ENCODE measurements at regions not wholly inside any gene's neighbourhood (a gene's known extent, or its start where the extent isn't known, plus 50 kb on each side); places are given as distances from the start of the nearest gene placed in this dataset.

DNA sequence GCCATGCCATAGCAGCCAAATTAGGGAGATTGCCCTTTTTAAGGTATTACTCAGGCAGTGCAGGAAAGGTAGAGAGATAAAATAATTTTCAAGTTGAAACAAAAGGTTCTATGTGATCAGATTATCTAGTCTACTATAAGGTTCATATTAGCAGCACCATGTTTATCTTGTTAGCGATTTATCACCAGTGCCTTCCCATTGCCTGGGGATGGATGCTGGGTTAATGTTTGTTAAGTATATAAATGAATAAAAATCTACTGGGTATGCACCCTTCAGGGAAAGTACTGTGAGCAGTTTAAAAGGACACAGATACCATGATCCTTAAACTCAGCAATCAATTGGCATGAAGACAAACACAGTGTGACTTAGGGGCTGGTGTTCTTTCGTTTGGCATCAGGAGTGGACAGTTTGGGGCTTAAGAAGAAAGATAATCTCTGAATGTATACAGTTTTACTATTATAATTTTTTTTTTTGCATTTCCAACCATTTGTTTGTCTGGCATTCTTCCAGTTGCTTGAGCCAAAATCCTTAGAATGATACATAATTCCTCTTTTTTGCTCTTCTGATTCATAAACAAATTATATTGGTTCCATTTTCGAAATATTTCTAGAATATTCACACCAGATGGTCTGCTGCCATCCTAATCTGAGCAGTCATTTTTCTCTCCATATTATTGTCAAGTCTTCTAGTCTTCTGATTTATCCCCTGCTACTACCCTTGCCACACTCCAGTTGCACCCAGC is 512.8 kb upstream of the SLC8A1 start:
- FAIRE-seq (no peak), ATAC-seq (no peak), DNase-seq (ENCODE audit: low read depth, low spot score) (no peak)
- H2AFZ ChIP-seq (ENCODE audit: control insufficient read depth, low read depth, low read length): no peak overlapping the region
- H3K9me3 ChIP-seq (replicated peaks; ENCODE audit: control insufficient read depth, insufficient read depth, low read length): no peaks in the 10 kb centered on the region
- SMC1A ChIA-PET (ENCODE audit: uncharacterized antibody, unreplicated experiment): no interaction called here
- CTCF ChIA-PET: no interaction called here
- TF ChIP-seq WRNIP1 (IDR thresholded peaks at IDR 0.05; ENCODE audit: borderline replicate concordance, low read depth, low read length): no peak
- no peak overlapping the region for H3K9ac ChIP-seq (ENCODE audit: control insufficient read depth, insufficient read depth, low read length)
- no peaks in the 10 kb centered on the region for H4K20me1 ChIP-seq (ENCODE audit: control insufficient read depth, insufficient read depth)
- no peaks in the 10 kb centered on the region for H3K79me2 ChIP-seq (ENCODE audit: control insufficient read depth, insufficient read depth, low read length)
- H3K36me3 ChIP-seq (ENCODE audit: control insufficient read depth in 2 of 2, insufficient read depth in 2 of 2, low read length in 1 of 2): no peaks in the 10 kb centered on the region
- H3K4me3 ChIP-seq: no peak overlapping the region
- no TSS peak for BruUV-seq (replicated peaks)
- no peaks in the 10 kb centered on the region for H3K4me1 ChIP-seq (ENCODE audit: control insufficient read depth, insufficient read depth, low read length)
- WGBS (ENCODE audit: insufficient coverage, insufficient replicate concordance, low lambda C conversion rate, missing lambda C conversion rate): 1% methylated on average over 3 of the region's 3 CpGs
- intact Hi-C loops (cut with micrococcal nuclease; ENCODE audit: unreplicated experiment) (no loop called here), in situ Hi-C loops (cut with MboI) (no loop called here)
- RAD21 ChIA-PET (ENCODE audit: unreplicated experiment): no interaction called here
- no peak overlapping the region for H3K27ac ChIP-seq (ENCODE audit: control insufficient read depth, insufficient read depth)
- no peak overlapping the region for H3K4me2 ChIP-seq (ENCODE audit: control insufficient read depth, insufficient read depth)
- no peaks in the 10 kb centered on the region for H3K27me3 ChIP-seq (replicated peaks in 1 of 2; ENCODE audit: control insufficient read depth in 2 of 2, insufficient read depth in 2 of 2, low read length in 1 of 2)
- POLR2A ChIA-PET: no interaction called here

DNA sequence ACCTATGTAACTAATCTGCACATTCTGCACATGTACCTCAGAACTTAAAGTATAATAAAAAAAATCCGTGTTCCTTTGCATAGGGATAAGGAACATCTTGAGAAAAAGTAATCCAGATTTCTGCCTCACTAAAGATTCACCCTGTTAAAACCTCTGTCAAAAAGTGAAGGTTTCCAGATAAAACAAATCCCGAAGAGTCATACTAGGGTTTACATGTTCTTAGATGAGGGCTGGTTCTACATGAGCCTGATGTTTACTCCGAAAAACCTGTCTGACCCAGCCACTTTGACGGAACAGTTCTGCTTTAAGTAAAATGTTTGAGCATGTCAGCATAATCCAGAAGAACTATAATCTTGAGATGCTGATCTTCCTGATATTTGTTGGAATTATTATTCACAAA is 515.6 kb upstream of the SLC8A1 start:
- Histone ChIP-seq H3K27me3 (replicated peaks in 1 of 2; ENCODE audit: control insufficient read depth in 2 of 2, insufficient read depth in 2 of 2, low read length in 1 of 2) (no peaks in the 10 kb centered on the region), H3K9ac (ENCODE audit: control insufficient read depth, insufficient read depth, low read length) (no peak overlapping the region), H3K4me2 (ENCODE audit: control insufficient read depth, insufficient read depth) (no peak overlapping the region), H3K4me3 (no peak overlapping the region), H3K36me3 (ENCODE audit: control insufficient read depth in 2 of 2, insufficient read depth in 2 of 2, low read length in 1 of 2) (no peaks in the 10 kb centered on the region), H4K20me1 (ENCODE audit: control insufficient read depth, insufficient read depth) (no peaks in the 10 kb centered on the region), H3K79me2 (ENCODE audit: control insufficient read depth, insufficient read depth, low read length) (no peaks in the 10 kb centered on the region), H3K4me1 (ENCODE audit: control insufficient read depth, insufficient read depth, low read length) (no peaks in the 10 kb centered on the region), H2AFZ (ENCODE audit: control insufficient read depth, low read depth, low read length) (no peak overlapping the region), H3K9me3 (replicated peaks; ENCODE audit: control insufficient read depth, insufficient read depth, low read length) (no peaks in the 10 kb centered on the region), H3K27ac (ENCODE audit: control insufficient read depth, insufficient read depth) (no peak overlapping the region)
- ChIA-PET RAD21 (ENCODE audit: unreplicated experiment) (no interaction called here), POLR2A (no interaction called here), SMC1A (ENCODE audit: uncharacterized antibody, unreplicated experiment) (interaction anchor here (0.6 kb wide), 1 partner anchor 15 kb away, joined by 3 read pairs; no protein-coding TSS in a partner anchor), CTCF (no interaction called here)
- TF ChIP-seq RFX5 (IDR thresholded peaks at IDR 0.05; ENCODE audit: low read depth, low read length): no peak
- no peak for TF ChIP-seq TAF1 (IDR thresholded peaks at IDR 0.05; ENCODE audit: borderline replicate concordance, low read depth, low read length)
- no peak for TF ChIP-seq CHD2 (IDR thresholded peaks at IDR 0.05; ENCODE audit: borderline replicate concordance, low read depth, low read length)
- no peak for TF ChIP-seq MXI1 (IDR thresholded peaks at IDR 0.05; ENCODE audit: low read depth, low read length)
- TF ChIP-seq MYB (IDR thresholded peaks at IDR 0.05; ENCODE audit: borderline replicate concordance, low read depth, low read length): no peak
- no peak for TF ChIP-seq MYC (IDR thresholded peaks at IDR 0.05; ENCODE audit: insufficient read depth, insufficient read length, insufficient replicate concordance, low read length, severe bottlenecking)
- TF ChIP-seq, protein P1, sequence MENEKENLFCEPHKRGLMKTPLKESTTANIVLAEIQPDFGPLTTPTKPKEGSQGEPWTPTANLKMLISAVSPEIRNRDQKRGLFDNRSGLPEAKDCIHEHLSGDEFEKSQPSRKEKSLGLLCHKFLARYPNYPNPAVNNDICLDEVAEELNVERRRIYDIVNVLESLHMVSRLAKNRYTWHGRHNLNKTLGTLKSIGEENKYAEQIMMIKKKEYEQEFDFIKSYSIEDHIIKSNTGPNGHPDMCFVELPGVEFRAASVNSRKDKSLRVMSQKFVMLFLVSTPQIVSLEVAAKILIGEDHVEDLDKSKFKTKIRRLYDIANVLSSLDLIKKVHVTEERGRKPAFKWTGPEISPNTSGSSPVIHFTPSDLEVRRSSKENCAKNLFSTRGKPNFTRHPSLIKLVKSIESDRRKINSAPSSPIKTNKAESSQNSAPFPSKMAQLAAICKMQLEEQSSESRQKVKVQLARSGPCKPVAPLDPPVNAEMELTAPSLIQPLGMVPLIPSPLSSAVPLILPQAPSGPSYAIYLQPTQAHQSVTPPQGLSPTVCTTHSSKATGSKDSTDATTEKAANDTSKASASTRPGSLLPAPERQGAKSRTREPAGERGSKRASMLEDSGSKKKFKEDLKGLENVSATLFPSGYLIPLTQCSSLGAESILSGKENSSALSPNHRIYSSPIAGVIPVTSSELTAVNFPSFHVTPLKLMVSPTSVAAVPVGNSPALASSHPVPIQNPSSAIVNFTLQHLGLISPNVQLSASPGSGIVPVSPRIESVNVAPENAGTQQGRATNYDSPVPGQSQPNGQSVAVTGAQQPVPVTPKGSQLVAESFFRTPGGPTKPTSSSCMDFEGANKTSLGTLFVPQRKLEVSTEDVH (IDR thresholded peaks at IDR 0.05; ENCODE audit: low read depth, partially characterized antibody): no peak
- no peak for TF ChIP-seq ZZZ3 (IDR thresholded peaks at IDR 0.05; ENCODE audit: control insufficient read depth, insufficient read length, low read depth)
- intact Hi-C loops (cut with micrococcal nuclease; ENCODE audit: unreplicated experiment): no loop called here
- in situ Hi-C loops (cut with MboI): no loop called here
- FAIRE-seq: no peak
- WGBS (ENCODE audit: insufficient coverage, insufficient replicate concordance, low lambda C conversion rate, missing lambda C conversion rate): 0% methylated on average over 4 of the region's 4 CpGs
- no TSS peak for BruUV-seq (replicated peaks)
- no peak for DNase-seq (ENCODE audit: low read depth, low spot score)
- ATAC-seq: no peak

Data from GM12878 (cell line).